ENCODE measurements at regions not wholly inside any gene's neighbourhood (a gene's known extent, or its start where the extent isn't known, plus 50 kb on each side); places are given as distances from the start of the nearest gene placed in this dataset.

- TF ChIP-seq CTCF (conservative IDR thresholded peaks at IDR 0.05; ENCODE audit: low read depth, low read length) (no peak), EZH2phosphoT487 (IDR thresholded peaks at IDR 0.05; ENCODE audit: borderline replicate concordance, low read length) (no peak)
Observed at GRCh38 chr6:74075323-74075722, 379.3 kb downstream of the CD109 start.
